Stimulated activated CD4-positive, alpha-beta T cell treated with anti-CD3 and anti-CD28 coated beads, TNF-alpha, amount 100 ng/mL, for 48 hours (primary cell): ENCODE measurements at regions not wholly inside any gene's neighbourhood (a gene's known extent, or its start where the extent isn't known, plus 50 kb on each side); places are given as distances from the start of the nearest gene placed in this dataset.

ENCODE experiments used
- DNase-seq, 3 donors: peaks; one replicate each; pipeline ENCODE4 v3.0.0-alpha.2; 2020; ENCODE audit warnings: low read depth in 3 of 3

DNA sequence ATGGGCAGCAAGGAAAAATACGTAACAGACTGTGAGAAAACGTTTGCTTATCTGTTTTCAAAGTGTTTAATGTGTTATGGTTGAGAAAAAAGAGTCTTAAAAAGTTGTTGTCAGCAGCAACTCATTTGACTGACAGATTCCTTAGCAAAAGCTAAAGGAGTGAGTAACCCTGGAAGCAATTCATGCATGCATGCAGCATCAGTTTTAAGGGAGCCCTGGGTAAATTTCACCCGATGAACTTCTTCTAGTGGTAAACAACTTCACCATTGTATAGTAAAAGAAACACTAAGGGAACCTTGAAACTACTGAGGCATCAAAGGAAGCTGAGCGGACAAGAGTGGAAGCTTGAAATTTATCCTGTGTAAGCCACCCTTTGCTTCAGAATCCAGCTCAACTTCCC, 583.2 kb upstream of the INTU start:
- no peak for DNase-seq

DNA sequence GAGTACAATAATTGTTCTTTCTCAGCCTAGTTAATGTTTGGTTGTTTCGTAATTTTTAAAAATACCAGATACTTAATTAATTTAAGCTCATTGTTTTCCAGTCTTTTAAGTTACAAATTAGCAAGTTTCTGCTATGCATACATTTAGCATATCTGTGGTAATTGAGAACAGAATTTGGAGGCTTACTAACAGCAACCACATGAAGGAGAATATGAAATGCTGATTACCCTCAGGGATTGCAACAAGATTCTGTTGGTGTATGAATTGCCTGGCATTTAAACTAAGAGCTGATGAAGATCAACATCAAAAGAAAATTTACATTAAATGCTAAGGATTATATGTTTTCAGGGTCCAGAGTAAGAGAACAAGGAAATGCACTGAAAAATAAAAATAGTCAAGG, 580.0 kb upstream of the INTU start:
- DNase-seq: no peak

DNA sequence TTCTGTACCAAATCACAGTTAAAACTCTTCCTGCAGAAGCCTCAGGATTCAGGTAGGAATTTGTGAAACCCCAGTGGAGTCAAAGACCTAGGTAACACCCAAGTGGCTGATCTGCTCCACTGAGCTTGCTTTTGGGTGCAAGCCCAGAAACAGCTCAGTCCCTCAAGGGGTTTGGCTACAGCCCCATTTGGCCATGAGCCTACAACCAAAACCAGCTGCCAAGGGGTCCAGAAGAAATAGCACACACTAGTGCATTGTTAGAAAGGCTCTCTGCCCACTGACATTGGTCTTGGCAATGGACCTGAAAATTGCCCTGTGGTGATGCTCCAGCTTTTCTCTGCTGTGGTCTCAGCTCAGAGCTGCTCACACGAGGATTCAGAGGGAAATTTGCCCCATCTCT, 577.4 kb upstream of the INTU start:
- no peak for DNase-seq

DNA sequence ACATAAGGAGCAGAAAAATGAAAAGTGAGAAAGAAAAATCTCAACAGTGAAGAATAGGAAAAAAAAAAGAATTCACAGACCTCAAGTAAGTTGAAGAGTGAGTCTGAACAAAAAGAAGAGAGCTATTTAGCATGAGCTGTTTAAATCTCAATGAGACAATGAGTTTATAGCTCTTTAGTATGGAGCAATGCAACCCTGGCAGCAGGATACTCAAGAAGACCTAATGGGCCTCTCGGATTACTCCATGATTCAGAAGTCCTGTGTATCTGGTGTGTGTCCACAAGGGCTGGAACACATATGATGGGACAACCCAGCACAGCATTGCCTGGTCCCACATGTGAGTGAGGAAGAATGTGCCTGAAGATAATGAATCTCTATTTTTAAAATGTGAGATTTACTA, 563.1 kb upstream of the INTU start:
- no peak for DNase-seq

DNA sequence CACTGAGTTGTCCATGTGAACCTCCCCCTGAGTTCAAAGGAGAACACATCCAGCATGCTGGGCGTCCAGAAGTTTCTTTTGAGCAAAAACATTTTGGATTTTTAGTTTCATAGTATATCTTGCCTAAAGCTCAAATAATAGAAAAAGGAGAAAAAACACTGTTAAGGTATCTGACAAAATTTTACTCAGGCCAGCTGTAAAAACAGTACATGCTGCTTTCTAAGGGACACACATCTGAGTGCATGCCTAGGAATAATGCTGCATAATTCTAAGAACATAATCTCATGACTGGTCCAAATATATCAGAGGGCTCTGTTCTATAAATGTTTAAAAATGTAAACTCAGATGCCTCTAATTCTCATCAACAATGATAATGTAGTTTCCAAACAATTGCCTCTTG, 561.3 kb upstream of the INTU start:
- no peak for DNase-seq

DNA sequence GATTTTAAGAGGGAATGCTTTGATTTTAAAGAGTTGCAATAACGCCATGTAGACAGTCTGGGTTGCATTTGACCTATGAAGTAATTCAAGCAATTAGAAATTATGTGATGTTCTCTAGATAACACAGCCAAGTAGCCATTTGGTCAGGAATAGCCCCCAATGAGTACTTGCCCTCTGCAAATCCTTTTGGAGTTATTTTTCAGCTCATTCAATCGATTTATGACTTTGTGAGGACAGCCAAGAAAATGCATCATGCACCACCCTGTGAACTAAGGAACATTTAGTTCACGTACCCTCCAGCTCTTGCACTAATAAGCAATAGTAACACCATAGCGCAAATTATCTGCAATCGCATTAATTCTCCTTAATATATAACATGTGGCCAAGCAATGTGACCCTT, 552.6 kb upstream of the INTU start:
- no peak for DNase-seq

DNA sequence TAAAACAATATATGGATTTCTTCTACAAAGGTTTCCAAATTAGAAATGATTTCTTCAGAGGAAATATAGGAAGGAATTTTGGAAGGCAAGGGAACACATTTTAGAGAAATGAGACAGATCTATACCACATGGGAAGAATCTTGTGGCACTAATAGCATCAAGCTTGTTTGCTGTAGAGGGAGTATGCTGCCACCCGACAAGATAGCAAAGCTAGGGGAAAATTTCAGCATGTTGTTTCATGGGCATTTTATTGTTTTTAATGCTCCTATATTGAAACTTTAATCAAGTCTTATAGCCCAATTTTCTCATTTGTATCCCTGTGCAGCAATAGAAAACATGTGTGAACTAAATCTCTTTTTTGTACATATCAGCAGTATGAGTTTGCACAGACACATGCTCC, 551.7 kb upstream of the INTU start:
- no peak for DNase-seq

DNA sequence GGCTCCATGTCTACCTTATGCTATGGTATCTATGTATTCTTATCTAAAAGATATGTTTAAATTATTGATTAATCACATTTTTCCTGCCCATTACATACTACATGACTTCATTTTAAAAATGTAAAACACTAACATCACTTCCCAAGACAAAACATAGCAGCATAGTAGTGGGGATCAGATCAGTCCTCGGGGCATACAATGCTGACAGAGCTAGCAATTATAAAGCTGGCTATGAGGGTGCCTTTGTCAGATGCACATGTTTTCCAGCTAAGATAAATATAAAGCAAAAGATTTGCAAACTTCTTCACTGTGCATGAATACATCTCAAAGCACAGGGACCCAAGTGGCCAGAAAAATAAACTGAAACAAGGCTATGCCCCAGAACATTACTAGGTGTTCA, 549.8 kb upstream of the INTU start:
- no peak for DNase-seq

DNA sequence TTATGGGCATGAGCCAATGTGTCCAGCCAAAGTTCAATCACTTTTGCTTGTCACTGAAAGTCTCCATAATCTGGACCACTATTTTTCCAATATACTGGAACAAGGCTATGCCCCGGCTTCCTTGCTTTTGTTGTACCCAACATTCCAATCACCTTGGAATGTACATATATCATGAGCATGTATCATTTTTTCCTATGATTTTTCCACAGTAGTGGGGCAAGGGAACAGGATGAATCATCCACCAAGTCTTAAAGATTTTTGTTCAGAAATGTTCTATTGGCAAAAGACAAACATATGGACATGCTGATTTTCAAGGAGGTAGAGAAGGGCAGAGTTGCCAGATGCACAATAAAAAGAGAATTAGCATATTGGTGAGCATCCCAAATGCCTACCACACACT, 548.1 kb upstream of the INTU start:
- no peak for DNase-seq

DNA sequence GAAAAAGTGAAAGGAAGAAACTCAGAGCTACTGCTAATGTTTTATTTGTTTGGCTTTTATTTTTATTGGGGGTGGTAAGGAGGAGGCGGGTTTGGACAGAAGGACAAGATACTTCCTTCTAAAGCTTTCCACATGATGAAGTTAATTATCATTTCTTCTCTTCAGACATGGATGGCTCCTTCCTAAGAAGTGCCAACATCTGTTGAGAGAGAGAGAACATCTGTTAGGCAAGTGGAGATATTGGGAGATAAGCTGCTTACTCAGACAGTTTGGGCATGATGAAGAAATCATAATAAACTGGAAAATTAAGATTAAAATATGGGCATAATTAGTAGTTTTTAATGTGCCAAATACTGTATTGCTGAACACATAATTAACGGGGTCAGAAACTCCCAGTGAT, 535.7 kb upstream of the INTU start:
- DNase-seq: no peak

DNA sequence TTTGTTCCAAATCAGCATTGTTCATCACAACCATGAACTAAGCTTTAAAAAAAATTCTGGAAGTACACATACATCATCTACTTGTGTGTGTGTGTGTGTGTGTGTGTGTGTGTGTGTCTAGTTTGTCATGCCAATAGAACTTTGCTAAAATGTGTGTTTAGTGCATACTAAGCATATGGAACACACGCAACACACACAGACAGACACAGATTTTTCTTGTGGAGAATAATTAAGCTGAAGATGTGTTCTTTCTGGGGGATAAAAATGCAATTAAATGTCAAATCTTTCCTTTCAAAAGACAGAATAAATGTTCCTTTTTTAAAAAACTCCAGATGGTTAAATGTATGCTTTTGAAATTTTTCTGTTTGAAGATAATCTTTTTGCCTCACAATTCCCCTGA, 530.4 kb upstream of the INTU start:
- DNase-seq: no peak

DNA sequence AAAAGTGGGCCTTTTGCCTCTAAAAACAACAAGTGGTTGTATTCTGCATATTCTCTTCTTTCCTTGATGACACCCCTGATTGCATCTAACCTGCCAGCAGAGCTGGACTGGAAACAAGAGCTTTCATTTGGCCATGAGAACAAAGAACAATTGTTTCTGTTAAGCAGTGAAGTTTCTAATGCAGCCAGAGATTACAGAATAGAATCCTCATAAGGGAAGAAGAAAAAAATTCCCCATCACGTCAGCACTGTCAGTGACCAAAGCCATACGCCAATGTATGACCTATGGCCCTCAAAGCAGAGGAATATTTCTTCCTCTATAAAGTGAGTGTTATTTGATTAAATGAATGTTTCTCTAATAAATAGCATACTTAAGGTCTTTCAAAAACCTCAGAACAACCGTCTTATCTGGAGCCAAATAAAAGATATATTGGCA, 529.1 kb upstream of the INTU start:
- DNase-seq: no peak

DNA sequence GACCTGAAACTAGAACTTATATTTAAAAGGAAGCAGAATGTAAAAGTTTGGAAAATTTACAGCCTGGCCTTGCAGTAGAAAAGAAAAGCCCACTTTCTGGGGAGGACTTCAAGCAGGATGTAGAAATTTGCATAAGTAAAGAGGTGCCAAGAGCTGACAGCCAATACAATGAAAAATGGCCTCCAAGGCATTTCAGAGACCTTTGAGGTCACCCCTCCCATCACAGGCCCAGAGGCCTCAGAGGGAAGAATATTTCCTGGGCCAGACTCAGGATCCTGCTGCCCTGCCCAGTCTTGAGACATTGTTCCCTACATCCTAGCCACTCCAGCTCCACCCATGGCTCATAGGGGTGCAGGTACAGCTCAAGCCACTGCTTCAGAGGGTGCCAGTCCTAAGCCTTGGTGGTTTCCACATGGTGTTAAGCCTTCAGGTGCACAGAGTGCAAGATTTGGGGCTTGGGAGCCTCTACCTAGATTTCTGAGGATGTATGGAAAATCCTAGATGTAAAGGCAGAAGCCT, 518.9 kb upstream of the INTU start:
- no peak for DNase-seq

DNA sequence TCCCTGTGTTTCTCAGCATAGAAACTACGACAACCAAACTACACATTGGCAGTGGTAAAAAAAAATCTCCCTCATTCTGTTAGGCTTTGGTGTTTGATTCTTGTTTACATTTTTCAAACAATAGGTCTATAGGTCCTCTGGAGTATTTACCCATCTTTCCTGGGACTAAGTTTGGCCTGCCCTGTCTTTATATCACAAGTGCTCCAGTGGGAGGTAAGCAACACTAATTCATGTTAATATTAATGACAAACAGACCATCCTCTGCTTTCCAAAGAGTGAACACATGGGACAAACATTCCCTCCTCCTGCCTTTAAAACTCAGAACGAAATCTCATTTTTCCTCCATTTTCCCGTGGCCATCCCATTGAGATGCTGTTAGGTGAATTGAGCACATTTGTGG, 514.1 kb upstream of the INTU start:
- no peak for DNase-seq

DNA sequence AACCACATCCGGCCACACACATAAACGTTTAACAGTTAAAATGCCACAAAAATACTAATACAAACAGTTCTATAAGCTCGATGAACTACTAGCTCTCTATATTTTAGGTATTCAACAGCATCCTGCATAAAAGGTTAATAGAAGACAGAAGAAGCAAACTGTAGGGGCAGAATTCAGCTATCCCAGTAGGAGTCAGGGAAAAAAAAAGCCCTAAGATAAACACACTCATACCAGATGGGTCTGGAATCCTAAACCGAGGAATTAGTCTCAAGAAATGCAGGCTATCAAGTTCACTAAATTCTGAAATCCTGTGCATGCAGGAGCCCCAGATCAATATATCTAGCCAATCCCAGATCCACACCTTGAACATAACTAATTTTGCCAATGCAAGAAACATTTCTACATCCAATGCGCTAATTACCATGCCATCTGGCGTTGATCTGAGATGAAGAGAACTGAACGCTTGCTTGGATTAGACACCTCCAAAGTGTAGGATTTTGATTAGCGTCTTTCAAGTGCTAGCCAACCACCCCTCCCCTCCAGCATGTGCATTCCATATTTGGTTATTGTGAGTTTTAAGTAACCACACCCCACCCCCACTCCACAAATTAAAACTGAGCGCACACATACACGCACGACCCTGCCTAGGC, 512.2 kb upstream of the INTU start:
- no peak for DNase-seq

DNA sequence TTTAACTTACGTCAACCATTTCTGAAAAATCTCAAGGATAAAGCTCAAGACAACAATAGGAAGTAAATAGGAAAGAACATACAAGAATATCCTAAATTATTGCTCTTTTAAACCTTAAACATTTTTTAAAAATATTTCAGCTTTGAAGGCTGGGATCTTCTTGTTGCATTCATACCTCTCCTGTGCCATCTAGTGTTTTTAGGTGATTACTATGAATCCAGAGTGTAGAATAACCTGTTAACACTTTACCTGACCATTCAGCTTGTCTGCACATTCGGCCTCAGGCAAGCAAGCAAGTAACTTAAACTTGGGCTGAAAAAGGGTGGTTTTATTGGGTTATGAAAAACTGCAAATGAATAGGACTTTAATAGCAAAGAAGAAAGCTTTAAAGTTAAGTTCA, 507.8 kb upstream of the INTU start:
- no peak for DNase-seq

DNA sequence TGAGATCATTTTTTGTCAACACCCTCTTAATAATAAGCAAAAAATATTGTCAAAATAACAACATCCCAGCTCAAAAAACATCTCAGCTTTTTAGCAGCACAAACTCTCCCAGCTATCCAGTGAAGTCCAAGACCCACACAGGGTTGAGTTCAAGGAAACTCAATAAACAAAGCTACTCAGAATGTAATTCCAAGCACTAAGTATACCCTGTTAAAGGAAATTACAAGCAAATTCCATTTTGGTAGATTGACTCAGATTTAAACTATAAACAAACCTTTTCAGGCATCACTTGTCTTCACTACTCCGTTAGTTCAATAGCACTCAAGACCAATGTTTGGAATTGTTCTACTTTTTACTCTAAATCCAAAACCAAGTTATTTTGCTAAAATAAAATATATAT, 506.0 kb upstream of the INTU start:
- DNase-seq: no peak

DNA sequence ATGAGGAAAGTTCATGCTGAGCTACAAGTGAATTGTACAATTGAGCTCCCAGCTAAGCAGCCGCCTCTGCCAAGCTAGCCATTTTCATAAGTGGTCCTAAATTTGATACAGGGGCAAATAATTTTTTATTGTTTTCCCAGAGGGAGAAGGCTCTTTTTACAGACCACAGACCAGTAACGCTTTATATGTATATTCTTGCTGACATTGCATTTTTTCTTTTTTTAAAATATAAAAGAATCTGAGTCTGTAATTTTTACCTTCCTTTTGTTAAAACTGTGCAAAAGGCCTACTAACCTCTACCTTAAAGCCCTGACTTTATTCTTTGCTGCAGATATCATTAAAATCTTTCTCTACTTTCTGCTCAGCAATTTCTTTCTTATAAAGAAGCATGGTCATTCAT, 501.2 kb upstream of the INTU start:
- DNase-seq: no peak

DNA sequence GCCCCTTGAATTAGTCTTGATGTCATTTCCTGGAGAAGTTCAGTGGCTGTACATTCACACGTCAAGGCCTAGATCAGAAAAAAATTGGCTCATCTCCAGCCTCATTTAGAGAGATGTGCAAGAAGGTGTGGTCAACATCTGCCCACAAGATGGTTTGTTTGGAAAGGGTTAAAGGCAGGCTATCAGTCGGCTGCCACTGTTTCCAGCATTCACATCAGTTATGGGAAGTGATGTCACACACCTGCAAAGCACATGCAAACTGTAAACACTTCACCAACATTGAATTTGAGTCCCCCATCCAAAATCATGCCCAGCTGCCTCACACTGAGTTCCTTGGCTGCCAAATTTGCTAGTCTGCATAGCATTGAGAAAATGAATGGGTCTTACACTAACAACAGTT, 498.3 kb upstream of the INTU start:
- no peak for DNase-seq

DNA sequence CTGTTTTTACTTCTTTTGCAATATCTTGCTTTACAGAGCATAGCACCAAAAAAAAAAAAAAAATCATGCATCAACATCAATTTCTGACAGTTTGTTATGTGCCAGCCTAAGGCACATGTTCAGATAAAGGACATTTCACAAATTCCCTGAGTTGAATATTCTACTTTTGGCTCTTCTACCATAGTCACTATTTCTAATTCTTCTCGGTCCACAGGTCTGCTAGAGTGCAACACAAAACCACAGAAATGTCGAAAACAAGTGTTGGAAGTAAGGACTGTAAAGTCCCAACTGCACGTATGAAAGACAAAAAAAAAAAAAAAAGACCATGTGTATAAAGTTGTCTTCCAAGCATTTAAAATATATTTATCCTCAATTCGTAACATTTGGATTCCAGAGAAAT, 494.2 kb upstream of the INTU start:
- no peak for DNase-seq

DNA sequence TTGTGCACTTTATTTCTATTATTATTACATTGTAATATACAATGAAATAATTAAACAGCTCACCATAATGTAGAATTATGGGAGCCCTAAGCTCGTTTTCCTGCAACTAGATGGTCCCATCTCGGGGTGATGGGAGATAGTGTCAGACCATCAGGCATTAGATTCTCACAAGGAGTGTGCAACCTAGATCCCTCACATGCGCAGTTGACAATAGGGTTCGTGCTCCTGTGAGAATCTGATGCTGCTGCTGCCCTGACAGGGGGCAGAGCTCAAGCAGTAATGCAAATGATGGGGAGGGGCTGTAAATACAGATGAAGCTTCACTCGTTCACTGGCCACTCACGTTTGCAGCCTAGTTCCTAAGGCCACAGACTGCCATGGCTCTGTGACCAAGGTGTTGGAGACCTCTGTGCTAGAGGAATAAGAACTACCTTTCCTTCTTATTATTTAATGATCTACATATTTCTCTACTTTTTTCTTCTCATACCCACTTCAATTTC, 492.9 kb upstream of the INTU start:
- DNase-seq: no peak

DNA sequence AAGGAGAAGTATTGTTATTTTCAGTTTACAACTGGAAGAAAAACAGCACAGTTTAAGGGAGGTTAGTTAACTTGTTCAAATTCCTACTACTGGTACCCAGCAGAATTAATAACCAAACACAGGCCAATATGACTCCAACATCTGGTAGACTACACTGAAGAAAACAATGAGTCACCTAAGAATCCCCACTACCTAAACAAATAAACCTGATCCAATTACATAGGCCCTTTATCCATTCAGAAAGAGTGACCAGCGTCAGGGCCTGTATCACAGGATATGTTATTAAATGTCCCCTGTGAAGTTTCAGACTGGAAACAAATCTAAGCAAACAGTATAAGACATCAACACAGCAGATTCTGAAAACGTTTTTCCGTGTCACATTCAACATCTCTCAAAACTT, 492.5 kb upstream of the INTU start:
- DNase-seq: no peak

DNA sequence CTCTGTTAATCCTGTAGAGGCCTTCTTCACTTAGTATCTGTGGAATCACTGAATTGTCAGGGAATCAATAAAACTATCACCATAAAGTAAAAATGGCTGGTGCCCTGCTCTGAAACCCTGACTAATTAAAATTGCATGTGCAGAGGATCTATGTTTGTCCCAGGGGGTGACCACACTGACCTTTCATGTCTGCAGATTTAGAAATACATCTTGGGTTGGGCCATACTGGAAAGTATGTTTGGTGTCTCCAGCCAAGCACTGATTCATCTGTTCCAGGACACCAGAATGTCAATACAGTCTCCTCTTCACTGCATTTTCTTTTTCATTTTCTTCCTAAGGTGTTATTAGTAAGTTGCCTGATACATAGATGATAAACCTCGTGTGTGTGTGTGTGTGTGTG, 490.9 kb upstream of the INTU start:
- no peak for DNase-seq
